H1 (cell line): ENCODE measurements at regions not wholly inside any gene's neighbourhood (a gene's known extent, or its start where the extent isn't known, plus 50 kb on each side); places are given as distances from the start of the nearest gene placed in this dataset.

Experiments used
- ZNF274 ChIP-seq: IDR thresholded peaks from 2 replicates; pipeline ENCODE4 v1.7.0; 2012; ENCODE audit warnings: low read length, borderline replicate concordance; ENCODE audit errors: extremely low read depth
- TF ChIP-seq, protein P1 (sequence below), 3 experiments: IDR thresholded peaks; 1 replicate in 2 of 3; 2 replicates in 1 of 3; pipeline versions ENCODE4 v1.5.1 to v1.6.1; 2011; ENCODE audit warnings: low read length in 3 of 3, mild to moderate bottlenecking in 3 of 3, inconsistent platforms in 2 of 3, low read depth in 1 of 3, moderate library complexity in 1 of 3; ENCODE audit not compliant: insufficient read depth in 1 of 3; ENCODE audit errors: control extremely low read depth in 1 of 3

- TF ChIP-seq, protein P1, sequence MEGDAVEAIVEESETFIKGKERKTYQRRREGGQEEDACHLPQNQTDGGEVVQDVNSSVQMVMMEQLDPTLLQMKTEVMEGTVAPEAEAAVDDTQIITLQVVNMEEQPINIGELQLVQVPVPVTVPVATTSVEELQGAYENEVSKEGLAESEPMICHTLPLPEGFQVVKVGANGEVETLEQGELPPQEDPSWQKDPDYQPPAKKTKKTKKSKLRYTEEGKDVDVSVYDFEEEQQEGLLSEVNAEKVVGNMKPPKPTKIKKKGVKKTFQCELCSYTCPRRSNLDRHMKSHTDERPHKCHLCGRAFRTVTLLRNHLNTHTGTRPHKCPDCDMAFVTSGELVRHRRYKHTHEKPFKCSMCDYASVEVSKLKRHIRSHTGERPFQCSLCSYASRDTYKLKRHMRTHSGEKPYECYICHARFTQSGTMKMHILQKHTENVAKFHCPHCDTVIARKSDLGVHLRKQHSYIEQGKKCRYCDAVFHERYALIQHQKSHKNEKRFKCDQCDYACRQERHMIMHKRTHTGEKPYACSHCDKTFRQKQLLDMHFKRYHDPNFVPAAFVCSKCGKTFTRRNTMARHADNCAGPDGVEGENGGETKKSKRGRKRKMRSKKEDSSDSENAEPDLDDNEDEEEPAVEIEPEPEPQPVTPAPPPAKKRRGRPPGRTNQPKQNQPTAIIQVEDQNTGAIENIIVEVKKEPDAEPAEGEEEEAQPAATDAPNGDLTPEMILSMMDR (IDR thresholded peaks at IDR 0.05; ENCODE audit: control extremely low read depth in 1 of 3, insufficient read depth in 1 of 3, low read depth in 1 of 3, low read length in 3 of 3): no peak
- TF ChIP-seq ZNF274: no peak
Measured at GRCh38 chr18:75868031-75868430, 440.5 kb upstream of the SMIM21 start.
